ENCODE measurements at regions not wholly inside any gene's neighbourhood (a gene's known extent, or its start where the extent isn't known, plus 50 kb on each side); places are given as distances from the start of the nearest gene placed in this dataset.
A peak's percentile ranks its signal among the peaks of the same experiment; 100 is the strongest.

GRCh38 chr1:22285549-22286396, 142.9 kb upstream of the WNT4 start (continued):
- TF ChIP-seq RXRA (CRISPR knock-in tag; IDR thresholded peaks at IDR 0.05) = peak; percentile 79; the same call in 1 of the 2 replicates
- TF ChIP-seq AKAP8 (CRISPR knock-in tag; IDR thresholded peaks at IDR 0.05) = no peak
- no peak for TF ChIP-seq FOXP1 (IDR thresholded peaks at IDR 0.05)
- 0 out of 2 replicates have a peak, but pooled peaks have one; percentile 25 for TF ChIP-seq FOXP1 (CRISPR knock-in tag; IDR thresholded peaks at IDR 0.05)
- TF ChIP-seq ETS1 (CRISPR knock-in tag; IDR thresholded peaks at IDR 0.05) = no peak
- TF ChIP-seq BCL6 (CRISPR knock-in tag; IDR thresholded peaks at IDR 0.05) = peak; percentile 44; the same call in 1 of the 2 replicates
- TF ChIP-seq ZUFSP (CRISPR knock-in tag; IDR thresholded peaks at IDR 0.05; ENCODE audit: borderline replicate concordance) = no peak
- peak; percentile 68 for TF ChIP-seq PATZ1 (CRISPR knock-in tag; IDR thresholded peaks at IDR 0.05)
- peak; percentile 80 for TF ChIP-seq GABPB1 (CRISPR knock-in tag; IDR thresholded peaks at IDR 0.05)

Measured in HepG2 (cell line).